GM19351 (cell line): ENCODE measurements at regions not wholly inside any gene's neighbourhood (a gene's known extent, or its start where the extent isn't known, plus 50 kb on each side); places are given as distances from the start of the nearest gene placed in this dataset.
"Not testable (repeated sequence)": the region's sequence is repeated elsewhere in the genome, so short reads cannot be mapped to it uniquely, and the experiment has no call there.

Experiments
- ATAC-seq: cut with Tn5 transposase; IDR thresholded peaks from one replicate; pipeline ENCODE4 v1.9.1; 2021; ENCODE audit warnings: mild to moderate bottlenecking, moderate library complexity; ENCODE audit not compliant: unreplicated experiment

- no peak for ATAC-seq
Measured at GRCh38 chr2:406231-406630, 118.3 kb upstream of the ALKAL2 start.

- ATAC-seq = no peak
Measured at GRCh38 chr2:404581-404980, 116.7 kb upstream of the ALKAL2 start.

- no peak for ATAC-seq
Measured at GRCh38 chr2:403682-404081, 115.8 kb upstream of the ALKAL2 start.

- no peak for ATAC-seq
Measured at GRCh38 chr2:402721-403120, 114.8 kb upstream of the ALKAL2 start.

- ATAC-seq = no peak
Measured at GRCh38 chr2:402206-402605, 114.3 kb upstream of the ALKAL2 start.

- no peak for ATAC-seq
Measured at GRCh38 chr2:401019-401679, 113.3 kb upstream of the ALKAL2 start.

GRCh38 chr2:397926-398325 lies 110.0 kb upstream of the ALKAL2 start:
- ATAC-seq = no peak

- no peak for ATAC-seq
Measured at GRCh38 chr2:397521-397920, 109.6 kb upstream of the ALKAL2 start.

GRCh38 chr2:396903-397302 lies 109.0 kb upstream of the ALKAL2 start:
- ATAC-seq = no peak

- ATAC-seq = no peak
Measured at GRCh38 chr2:395886-396285, 108.0 kb upstream of the ALKAL2 start.

- no peak for ATAC-seq
Measured at GRCh38 chr2:393711-394696, 106.1 kb upstream of the ALKAL2 start.

- ATAC-seq = no peak
Measured at GRCh38 chr2:392926-393280, 105.0 kb upstream of the ALKAL2 start.

- ATAC-seq = no peak
Measured at GRCh38 chr2:392181-392925, 104.5 kb upstream of the ALKAL2 start.

GRCh38 chr2:391696-392095 lies 103.8 kb upstream of the ALKAL2 start:
- no peak for ATAC-seq

GRCh38 chr2:390959-391358 lies 103.1 kb upstream of the ALKAL2 start:
- ATAC-seq = no peak

- not testable (repeated sequence) for ATAC-seq
Measured at GRCh38 chr2:389985-390384, 102.1 kb upstream of the ALKAL2 start.

- ATAC-seq = not testable (repeated sequence)
Measured at GRCh38 chr2:388752-389151, 100.9 kb upstream of the ALKAL2 start.

- ATAC-seq = no peak
Measured at GRCh38 chr2:387980-388421, 100.1 kb upstream of the ALKAL2 start.

GRCh38 chr2:386406-387103 lies 98.7 kb upstream of the ALKAL2 start:
- ATAC-seq = no peak

GRCh38 chr2:385785-386184 lies 97.9 kb upstream of the ALKAL2 start:
- no peak for ATAC-seq

GRCh38 chr2:385061-385460 lies 97.2 kb upstream of the ALKAL2 start:
- no peak for ATAC-seq
